ENCODE measurements at regions not wholly inside any gene's neighbourhood (a gene's known extent, or its start where the extent isn't known, plus 50 kb on each side); places are given as distances from the start of the nearest gene placed in this dataset.

DNA sequence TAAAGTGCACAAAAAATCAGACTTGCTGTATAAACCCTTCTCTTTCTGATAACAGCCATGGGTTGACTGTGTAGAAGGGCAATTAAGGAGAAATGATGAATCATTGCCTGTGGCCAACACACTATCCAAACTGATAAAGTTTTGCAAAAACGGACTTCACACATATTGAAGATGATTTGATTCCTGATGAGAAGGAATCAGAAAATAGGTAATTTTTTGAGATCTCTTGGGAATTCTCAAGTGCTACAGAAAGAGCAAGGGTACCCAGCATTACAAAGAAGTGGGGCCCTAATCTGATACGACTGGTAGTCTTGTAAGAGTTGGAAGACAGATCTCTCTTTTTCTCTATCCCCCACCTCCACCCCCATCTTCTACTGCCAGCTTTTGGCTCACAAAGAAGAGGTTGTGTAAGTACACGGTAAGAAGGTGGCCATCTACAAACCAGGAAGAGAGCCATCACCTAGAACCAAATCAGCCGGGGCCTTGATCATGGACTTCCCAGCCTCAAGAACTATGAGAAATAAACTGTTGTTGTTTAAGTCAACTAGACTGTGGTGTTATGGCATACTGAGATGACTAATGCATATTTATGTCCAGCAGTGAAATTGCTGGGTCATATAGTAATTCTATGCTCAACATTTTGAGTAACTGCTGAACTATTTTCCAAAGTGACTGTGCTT lies 254.7 kb downstream of the EDEM1 start (continued):
- TF ChIP-seq PBX2 (CRISPR knock-in tag; IDR thresholded peaks at IDR 0.05; ENCODE audit: low read depth) (no peak), PBX2 (tag; conservative IDR thresholded peaks at IDR 0.05; ENCODE audit: low read depth) (peak; percentile 48; the same call in 1 of the 2 replicates), JUND (IDR thresholded peaks at IDR 0.05; ENCODE audit: borderline replicate concordance, low read depth, low read length) (peak; percentile 92), JUND (tag; IDR thresholded peaks at IDR 0.05; ENCODE audit: borderline replicate concordance, low read depth, low read length) (peak; percentile 82), MEF2D (tag; conservative IDR thresholded peaks at IDR 0.05; ENCODE audit: low read depth) (peak; percentile 59; the same call in 1 of the 2 replicates), TGIF2 (CRISPR knock-in tag; IDR thresholded peaks at IDR 0.05) (no peak), SMAD4 (CRISPR knock-in tag; conservative IDR thresholded peaks at IDR 0.05) (peak; percentile 14; the same call in 1 of the 2 replicates), MYNN (IDR thresholded peaks at IDR 0.05) (0 out of 2 replicates have a peak, but pooled peaks have one; percentile 23), MYNN (CRISPR knock-in tag; IDR thresholded peaks at IDR 0.05) (no peak), ZFX (CRISPR knock-in tag; IDR thresholded peaks at IDR 0.05) (0 out of 2 replicates have a peak, but pooled peaks have one; percentile 21), KDM1A (IDR thresholded peaks at IDR 0.05) (peak; percentile 77 to 88), ZFP30 (CRISPR knock-in tag; IDR thresholded peaks at IDR 0.05; ENCODE audit: borderline replicate concordance) (no peak), ZNF121 (CRISPR knock-in tag; conservative IDR thresholded peaks at IDR 0.05) (no peak), ZNF316 (IDR thresholded peaks at IDR 0.05) (peak; percentile 96), HDAC8 (tag; IDR thresholded peaks at IDR 0.05) (peak; percentile 76), FOXJ2 (tag; IDR thresholded peaks at IDR 0.05) (no peak), CUX1 (CRISPR knock-in tag; IDR thresholded peaks at IDR 0.05) (peak; percentile 47; the same call in 1 of the 2 replicates), E2F3 (CRISPR knock-in tag; IDR thresholded peaks at IDR 0.05) (no peak), NCOR1 (IDR thresholded peaks at IDR 0.05) (peak; percentile 46; the same call in 1 of the 2 replicates), CTBP1 (IDR thresholded peaks at IDR 0.05; ENCODE audit: borderline replicate concordance) (0 out of 2 replicates have a peak, but pooled peaks have one; percentile 50), ZNF766 (CRISPR knock-in tag; conservative IDR thresholded peaks at IDR 0.05) (peak; percentile 80), ADNP (tag; IDR thresholded peaks at IDR 0.05) (peak; percentile 71)
